K562 (cell line): ENCODE measurements at regions not wholly inside any gene's neighbourhood (a gene's known extent, or its start where the extent isn't known, plus 50 kb on each side); places are given as distances from the start of the nearest gene placed in this dataset.

Source experiments
- ATAC-seq: fragments of 200-7000 bp; cut with Tn5 transposase; 3 replicates; pipeline ENCODE4 v1.9.1; 2020; ENCODE audit warnings: moderate library complexity
- BruUV-seq: library from RNA; stranded (reverse); fragments of 400-500 nt; replicated peaks from 2 replicates; lab custom pipeline; 2021; lab: Mats Ljungman, UMichigan
- CTCF ChIA-PET: fragments of 300-600 bp; formaldehyde crosslinking; extraction: SDS; loops from one replicate; lab custom pipeline; 2021; ENCODE audit warnings: low intra/inter-chr PET ratio; lab: Yijun Ruan, JAX
- POLR2A ChIA-PET: fragments of 300-600, 350-650 bp; sonication (Branson Sonifier 250); formaldehyde crosslinking; extraction: SDS; loops from one replicate; lab custom pipeline; 2021; ENCODE audit warnings: antibody characterized with exemption, inconsistent platforms; lab: Yijun Ruan, JAX
- DNase-seq, 4 experiments: peaks; one replicate each; pipeline versions ENCODE4 v3.0.0 to v3.0.0-alpha.2; 2011 to 2018; ENCODE audit warnings: low spot score in 3 of 4, mixed read lengths in 3 of 4; ENCODE audit errors: extremely low read depth in 1 of 4
- FAIRE-seq: peaks from 2 replicates; lab custom pipeline; 2011; peaks lifted over from hg19 to GRCh38; lab: Jason Lieb, UNC
- H2AFZ ChIP-seq: 2 replicates; pipeline ENCODE4 v1.6.0; 2011; ENCODE audit warnings: low read depth, low read length, control low read depth, inconsistent platforms
- H3K27ac ChIP-seq: fragments of 200-600 bp; 3 replicates; pipeline ENCODE4 v1.8.0; 2011; ENCODE audit warnings: low read depth, mild to moderate bottlenecking, control low read depth, inconsistent platforms, low read length, moderate library complexity, mixed read lengths; ENCODE audit errors: extremely low read depth
- H3K27me3 ChIP-seq, 2 experiments: fragments of 300-600 bp in 1 of 2; 2 replicates in 1 of 2; 3 replicates in 1 of 2; pipeline versions ENCODE4 v1.6.0 to v1.8.0; 2011; ENCODE audit warnings: inconsistent platforms in 2 of 2, low read length in 2 of 2, mild to moderate bottlenecking in 1 of 2, mixed read lengths in 1 of 2, moderate library complexity in 1 of 2; ENCODE audit not compliant: control insufficient read depth in 2 of 2, insufficient read depth in 2 of 2
- H3K36me3 ChIP-seq: fragments of 300-600 bp; 3 replicates; pipeline ENCODE4 v1.8.0; 2011; ENCODE audit warnings: mild to moderate bottlenecking, low read length, inconsistent platforms; ENCODE audit not compliant: control insufficient read depth, insufficient read depth
- H3K4me1 ChIP-seq, 2 experiments: fragments of 200-600 bp in 1 of 2; replicated peaks in 1 of 2; 2 replicates in 1 of 2; 3 replicates in 1 of 2; pipeline versions ENCODE4 v1.5.1 to v1.8.0; 2011; ENCODE audit warnings: inconsistent platforms in 2 of 2, low read length in 2 of 2, mild to moderate bottlenecking in 1 of 2, mixed read lengths in 1 of 2, moderate library complexity in 1 of 2; ENCODE audit not compliant: control insufficient read depth in 2 of 2, insufficient read depth in 2 of 2
- H3K4me2 ChIP-seq: 2 replicates; pipeline ENCODE4 v1.6.1; 2011; ENCODE audit warnings: low read length, control low read depth, inconsistent platforms, mixed read lengths; ENCODE audit not compliant: insufficient read depth
- H3K4me3 ChIP-seq: fragments of 200-600 bp; sonication (generic), shearing (Covaris generic); 2 replicates; pipeline ENCODE4 v1.5.1; 2016; ENCODE audit warnings: control low read depth, inconsistent platforms
- H3K79me2 ChIP-seq: fragments of 200-600 bp; 3 replicates; pipeline ENCODE4 v1.8.0; 2011; ENCODE audit warnings: low read length, inconsistent platforms; ENCODE audit not compliant: control insufficient read depth, insufficient read depth
- H3K9ac ChIP-seq, 2 experiments: 2 replicates each; pipeline versions ENCODE4 v1.6.0 to v1.6.1; 2011; ENCODE audit warnings: low read depth in 2 of 2, low read length in 2 of 2, control low read depth in 1 of 2, inconsistent platforms in 1 of 2, mild to moderate bottlenecking in 1 of 2, mixed read lengths in 1 of 2; ENCODE audit not compliant: insufficient read depth in 1 of 2
- H3K9me1 ChIP-seq: one replicate; pipeline ENCODE4 v1.6.0; 2011; ENCODE audit warnings: inconsistent platforms, mild to moderate bottlenecking, low read length, moderate library complexity; ENCODE audit not compliant: control insufficient read depth, insufficient read depth
- H3K9me3 ChIP-seq: replicated peaks from 2 replicates; pipeline ENCODE4 v1.5.1; 2011; ENCODE audit warnings: low read depth, low read length, inconsistent platforms; ENCODE audit not compliant: control insufficient read depth, insufficient read depth
- H4K20me1 ChIP-seq: replicated peaks from 2 replicates; pipeline ENCODE4 v1.6.1; 2011; ENCODE audit warnings: low read length, inconsistent platforms, mixed read lengths; ENCODE audit not compliant: control insufficient read depth, insufficient read depth
- ATF3 ChIP-seq, 2 experiments: fragments of 450-650 bp in 1 of 2; sonication (generic) in 1 of 2; formaldehyde crosslinking in 1 of 2; IDR thresholded peaks in 1 of 2; conservative IDR thresholded peaks in 1 of 2; 2 replicates each; pipeline versions ENCODE4 v1.6.1 to v1.8.1; 2016 to 2023; ENCODE audit warnings: mild to moderate bottlenecking in 2 of 2, moderate library complexity in 2 of 2, inconsistent platforms in 1 of 2, missing genetic modification reagents in 1 of 2
- DMBX1 ChIP-seq: fragments of 250-450 bp; sonication (Bioruptor Pico); IDR thresholded peaks from 2 replicates; pipeline ENCODE4 v1.8.0; 2022; ENCODE audit warnings: inconsistent platforms, mild to moderate bottlenecking, moderate library complexity, borderline replicate concordance
- ETV6 ChIP-seq, 3 experiments: fragments of 150-350 bp in 1 of 3; sonication (generic) in 1 of 3; formaldehyde crosslinking in 1 of 3; IDR thresholded peaks; 2 replicates each; pipeline versions ENCODE4 v1.6.1 to v1.8.0; 2014 to 2022; ENCODE audit warnings: borderline replicate concordance in 2 of 3, low read depth in 2 of 3, antibody characterized with exemption in 1 of 3, low read length in 1 of 3, mild to moderate bottlenecking in 1 of 3, missing genetic modification reagents in 1 of 3
- HDAC6 ChIP-seq: IDR thresholded peaks from 2 replicates; pipeline ENCODE4 v1.6.1; 2012; ENCODE audit warnings: low read depth, mild to moderate bottlenecking, control low read depth, inconsistent platforms, low read length, moderate library complexity
- IRF9 ChIP-seq: fragments of 450-650 bp; IDR thresholded peaks from 2 replicates; pipeline ENCODE4 v1.6.1; 2016; ENCODE audit warnings: missing biosample characterization, missing genetic modification characterization
- KLF10 ChIP-seq: fragments of 250-450 bp; sonication (Bioruptor Pico); IDR thresholded peaks from 2 replicates; pipeline ENCODE4 v1.6.1; 2021; ENCODE audit warnings: matching md5 sums
- MAFK ChIP-seq: IDR thresholded peaks from 2 replicates; pipeline ENCODE4 v1.6.1; 2011; ENCODE audit warnings: low read length, improper control_type of control experiment
- MLLT1 ChIP-seq, 2 experiments: fragments of 450-650 bp; IDR thresholded peaks; 2 replicates each; pipeline ENCODE4 v1.6.1; 2016
- SOX6 ChIP-seq: fragments of 450-650 bp; IDR thresholded peaks from 2 replicates; pipeline ENCODE4 v1.6.1; 2014; ENCODE audit warnings: mild to moderate bottlenecking
- STAT5B ChIP-seq: fragments of 250-450 bp; sonication (Bioruptor Pico); IDR thresholded peaks from 2 replicates; pipeline ENCODE4 v1.8.0; 2021; ENCODE audit warnings: mild to moderate bottlenecking, inconsistent platforms
- THAP12 ChIP-seq: fragments of 250-450 bp; sonication (Bioruptor Pico); IDR thresholded peaks from 2 replicates; pipeline ENCODE4 v1.9.0; 2021; ENCODE audit warnings: mild to moderate bottlenecking, inconsistent platforms
- ZBTB12 ChIP-seq: fragments of 250-450 bp; sonication (Bioruptor Pico); IDR thresholded peaks from 2 replicates; pipeline ENCODE4 v1.4.0; 2020
- ZNF134 ChIP-seq: fragments of 250-450 bp; sonication (Bioruptor Pico); conservative IDR thresholded peaks from 2 replicates; pipeline ENCODE4 v1.4.0; 2020
- ZNF175 ChIP-seq: fragments of 200-800 bp; sonication (Bioruptor generic); IDR thresholded peaks from 2 replicates; pipeline ENCODE4 v1.6.1; 2016; ENCODE audit warnings: low read depth, mild to moderate bottlenecking, missing genetic modification characterization, missing compliant biosample characterization
- ZSCAN29 ChIP-seq: fragments of 450-650 bp; IDR thresholded peaks from 2 replicates; pipeline ENCODE4 v1.6.1; 2017
- ZSCAN32 ChIP-seq: fragments of 450-650 bp; formaldehyde crosslinking; IDR thresholded peaks from 2 replicates; pipeline ENCODE4 v1.4.0; 2020; ENCODE audit warnings: mild to moderate bottlenecking, moderate library complexity
- in situ Hi-C: fragments of 300-500 bp; cut with MboI; formaldehyde crosslinking; loops from 4 replicates; pipeline ENCODE4 v1.15.0; 2018; ENCODE audit warnings: inconsistent platforms, mixed read lengths
- intact Hi-C: fragments of 100-400 bp; cut with micrococcal nuclease; formaldehyde crosslinking; loops from 2 replicates; pipeline ENCODE4 v1.14.2; 2022

GRCh38 chr7:18179093-18179492 is 151.4 kb upstream of the PRPS1L1 start:
- FAIRE-seq (no peak), ATAC-seq (peak; percentile 10), DNase-seq (peak in 1 of 4 experiments; percentile 33)
- in situ Hi-C loops = no loop called here
- no peaks in the 10 kb centered on the region for H3K79me2 ChIP-seq
- no peaks in the 10 kb centered on the region for H3K9me3 ChIP-seq
- peak overlapping the region; percentile 85 for H2AFZ ChIP-seq
- H3K9ac ChIP-seq = peak overlapping the region in 1 of 2 experiments; percentile 64; a peak in 1 of 4 replicates
- H3K9me1 ChIP-seq = no peaks in the 10 kb centered on the region
- POLR2A ChIA-PET = interaction anchor here (0.8 to 1.3 kb wide), 3 partner anchors 13 to 33 kb away, joined by 3 to 5 read pairs (median 3); no protein-coding TSS in a partner anchor
- H3K4me3 ChIP-seq = no peak overlapping the region
- no peaks in the 10 kb centered on the region for H4K20me1 ChIP-seq
- CTCF ChIA-PET = no interaction called here
- peak overlapping the region; percentile 88 for H3K27ac ChIP-seq
- peak overlapping the region; percentile 27 for H3K4me2 ChIP-seq
- no peaks in the 10 kb centered on the region for H3K27me3 ChIP-seq
- no TSS peak for BruUV-seq
- H3K36me3 ChIP-seq = no peaks in the 10 kb centered on the region; the same call in 2 of the 3 replicates
- intact Hi-C loops = loop anchor here (5.0 kb wide), 4 partner anchors 33 to 143 kb away; no protein-coding TSS in a partner anchor
- peaks cover 13 to 49% of the 10 kb centered on the region in 2 experiments for H3K4me1 ChIP-seq
- TF ChIP-seq MLLT1 (IDR thresholded peaks at IDR 0.05) = no peak
- TF ChIP-seq ZSCAN32 (CRISPR knock-in tag) = peak; percentile 67
- no peak for TF ChIP-seq ZSCAN29
- no peak for TF ChIP-seq ZBTB12
- no peak for TF ChIP-seq HDAC6
- no peak for TF ChIP-seq THAP12 (CRISPR knock-in tag)
- peak; percentile 19; the same call in 1 of the 2 replicates for TF ChIP-seq ZNF175
- 0 out of 2 replicates have a peak, but pooled peaks have one; percentile 38 for TF ChIP-seq SOX6
- no peak for TF ChIP-seq MAFK
- TF ChIP-seq IRF9 = no peak
- TF ChIP-seq ATF3 (IDR thresholded peaks at IDR 0.05) = peak; percentile 67
- TF ChIP-seq ATF3 (CRISPR knock-in tag; conservative IDR thresholded peaks at IDR 0.05) = no peak
- TF ChIP-seq DMBX1 (CRISPR knock-in tag) = peak; percentile 71; the same call in 1 of the 2 replicates
- TF ChIP-seq STAT5B (CRISPR knock-in tag) = no peak
- TF ChIP-seq ETV6 (IDR thresholded peaks at IDR 0.05; ENCODE audit: borderline replicate concordance in 1 of 2, low read depth in 2 of 2, low read length in 1 of 2) = no peak
- TF ChIP-seq ETV6 (CRISPR knock-in tag; IDR thresholded peaks at IDR 0.05; ENCODE audit: borderline replicate concordance) = no peak
- no peak for TF ChIP-seq KLF10 (CRISPR knock-in tag)
- no peak for TF ChIP-seq ZNF134 (CRISPR knock-in tag)
